SK-N-SH treated with all-trans-retinoic acid at 6 μM for 48 hours (cell line): ENCODE measurements at regions not wholly inside any gene's neighbourhood (a gene's known extent, or its start where the extent isn't known, plus 50 kb on each side); places are given as distances from the start of the nearest gene placed in this dataset.

Experiments used
- ARNTL ChIP-seq: fragments of 450-650 bp; formaldehyde crosslinking; IDR thresholded peaks from 2 replicates; pipeline ENCODE4 v1.5.0; 2020; ENCODE audit warnings: low read depth, mild to moderate bottlenecking, moderate library complexity, borderline replicate concordance
- BACH2 ChIP-seq: fragments of 250-450 bp; sonication (Bioruptor Pico); IDR thresholded peaks from 2 replicates; pipeline ENCODE4 v1.9.0; 2021; ENCODE audit warnings: mild to moderate bottlenecking, borderline replicate concordance
- CSDC2 ChIP-seq: fragments of 250-450 bp; sonication (Bioruptor Pico); IDR thresholded peaks from 2 replicates; pipeline ENCODE4 v1.5.0; 2020; ENCODE audit warnings: mild to moderate bottlenecking, moderate library complexity
- ISL1 ChIP-seq: fragments of 250-450 bp; sonication (Bioruptor Pico); IDR thresholded peaks from 2 replicates; pipeline ENCODE4 v2.1.2; 2022; ENCODE audit warnings: mild to moderate bottlenecking, moderate library complexity
- OSR1 ChIP-seq: fragments of 250-450 bp; sonication (Bioruptor Pico); IDR thresholded peaks from 2 replicates; pipeline ENCODE4 v1.8.0; 2022; ENCODE audit warnings: moderate library complexity, mild to moderate bottlenecking, inconsistent platforms
- PATZ1 ChIP-seq: fragments of 250-450 bp; sonication (Bioruptor Pico); IDR thresholded peaks from 2 replicates; pipeline ENCODE4 v1.8.0; 2020; ENCODE audit warnings: mild to moderate bottlenecking, moderate library complexity, borderline replicate concordance
- PPARA ChIP-seq: fragments of 250-450 bp; sonication (Bioruptor Pico); IDR thresholded peaks from 2 replicates; pipeline ENCODE4 v1.5.0; 2020; ENCODE audit warnings: mild to moderate bottlenecking, borderline replicate concordance
- TCF4 ChIP-seq: fragments of 250-450 bp; sonication (Bioruptor Pico); IDR thresholded peaks from 2 replicates; pipeline ENCODE4 v1.8.0; 2021; ENCODE audit warnings: mild to moderate bottlenecking, moderate library complexity, borderline replicate concordance
- ZFP30 ChIP-seq: fragments of 450-650 bp; formaldehyde crosslinking; IDR thresholded peaks from 2 replicates; pipeline ENCODE4 v1.5.0; 2022; ENCODE audit warnings: mild to moderate bottlenecking, moderate library complexity
- ZNF70 ChIP-seq: fragments of 450-650 bp; formaldehyde crosslinking; IDR thresholded peaks from 2 replicates; pipeline ENCODE4 v1.5.0; 2020; ENCODE audit warnings: mild to moderate bottlenecking, moderate library complexity
- ZNF8 ChIP-seq: fragments of 450-650 bp; formaldehyde crosslinking; IDR thresholded peaks from 2 replicates; pipeline ENCODE4 v1.5.0; 2020; ENCODE audit warnings: mild to moderate bottlenecking, moderate library complexity
- TF ChIP-seq, protein P1 (sequence below): fragments of 250-450 bp; sonication (Bioruptor Pico); IDR thresholded peaks from 2 replicates; pipeline ENCODE4 v1.5.1; 2020; ENCODE audit warnings: low read depth, mild to moderate bottlenecking, moderate library complexity
- TF ChIP-seq, protein P2 (sequence below): fragments of 250-450 bp; sonication (Bioruptor Pico); IDR thresholded peaks from 2 replicates; pipeline ENCODE4 v1.5.1; 2021; ENCODE audit warnings: mild to moderate bottlenecking, moderate library complexity

DNA sequence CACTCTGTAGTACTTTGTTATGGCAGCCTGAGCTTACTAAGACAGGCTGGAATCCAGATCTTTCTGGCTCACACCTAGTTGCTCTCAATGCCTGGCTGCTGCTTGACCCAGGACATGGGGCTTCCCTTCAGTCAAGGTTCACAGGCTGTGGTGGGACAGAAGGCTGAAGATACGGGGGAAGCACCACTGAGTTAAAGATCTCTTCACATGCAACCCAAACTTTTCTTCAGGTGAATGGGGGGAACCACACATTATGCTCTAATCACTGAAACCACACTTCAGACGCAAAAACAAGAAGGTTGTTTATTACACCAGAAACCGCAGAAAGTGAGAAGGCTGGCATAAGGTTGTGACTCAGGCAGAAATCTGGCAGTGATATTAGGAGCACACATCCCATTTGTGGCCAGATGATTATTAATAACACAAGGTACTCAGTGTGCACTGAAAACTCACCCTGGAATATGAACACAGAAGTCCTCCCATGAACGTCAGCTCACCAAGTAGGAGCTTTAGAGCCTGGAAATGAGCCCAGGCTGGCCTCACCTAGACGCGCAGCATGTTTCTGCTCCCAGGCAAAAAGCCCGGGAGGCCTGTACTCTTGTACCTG, 230.5 kb upstream of the CHRNA7 start:
- TF ChIP-seq, protein P1, sequence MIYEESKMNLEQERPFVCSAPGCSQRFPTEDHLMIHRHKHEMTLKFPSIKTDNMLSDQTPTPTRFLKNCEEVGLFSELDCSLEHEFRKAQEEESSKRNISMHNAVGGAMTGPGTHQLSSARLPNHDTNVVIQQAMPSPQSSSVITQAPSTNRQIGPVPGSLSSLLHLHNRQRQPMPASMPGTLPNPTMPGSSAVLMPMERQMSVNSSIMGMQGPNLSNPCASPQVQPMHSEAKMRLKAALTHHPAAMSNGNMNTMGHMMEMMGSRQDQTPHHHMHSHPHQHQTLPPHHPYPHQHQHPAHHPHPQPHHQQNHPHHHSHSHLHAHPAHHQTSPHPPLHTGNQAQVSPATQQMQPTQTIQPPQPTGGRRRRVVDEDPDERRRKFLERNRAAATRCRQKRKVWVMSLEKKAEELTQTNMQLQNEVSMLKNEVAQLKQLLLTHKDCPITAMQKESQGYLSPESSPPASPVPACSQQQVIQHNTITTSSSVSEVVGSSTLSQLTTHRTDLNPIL (CRISPR knock-in tag): no peak
- TF ChIP-seq CSDC2 (CRISPR knock-in tag) (no peak), ZNF8 (CRISPR knock-in tag) (no peak), OSR1 (no peak), ARNTL (CRISPR knock-in tag) (no peak), PATZ1 (no peak), TCF4 (CRISPR knock-in tag) (no peak), PPARA (no peak), ZNF70 (CRISPR knock-in tag) (no peak), ISL1 (no peak), BACH2 (CRISPR knock-in tag) (no peak), ZFP30 (CRISPR knock-in tag) (no peak)
- TF ChIP-seq, protein P2, sequence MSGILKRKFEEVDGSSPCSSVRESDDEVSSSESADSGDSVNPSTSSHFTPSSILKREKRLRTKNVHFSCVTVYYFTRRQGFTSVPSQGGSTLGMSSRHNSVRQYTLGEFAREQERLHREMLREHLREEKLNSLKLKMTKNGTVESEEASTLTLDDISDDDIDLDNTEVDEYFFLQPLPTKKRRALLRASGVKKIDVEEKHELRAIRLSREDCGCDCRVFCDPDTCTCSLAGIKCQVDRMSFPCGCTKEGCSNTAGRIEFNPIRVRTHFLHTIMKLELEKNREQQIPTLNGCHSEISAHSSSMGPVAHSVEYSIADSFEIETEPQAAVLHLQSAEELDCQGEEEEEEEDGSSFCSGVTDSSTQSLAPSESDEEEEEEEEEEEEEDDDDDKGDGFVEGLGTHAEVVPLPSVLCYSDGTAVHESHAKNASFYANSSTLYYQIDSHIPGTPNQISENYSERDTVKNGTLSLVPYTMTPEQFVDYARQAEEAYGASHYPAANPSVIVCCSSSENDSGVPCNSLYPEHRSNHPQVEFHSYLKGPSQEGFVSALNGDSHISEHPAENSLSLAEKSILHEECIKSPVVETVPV: no peak
